ENCODE measurements at regions not wholly inside any gene's neighbourhood (a gene's known extent, or its start where the extent isn't known, plus 50 kb on each side); places are given as distances from the start of the nearest gene placed in this dataset.

DNA sequence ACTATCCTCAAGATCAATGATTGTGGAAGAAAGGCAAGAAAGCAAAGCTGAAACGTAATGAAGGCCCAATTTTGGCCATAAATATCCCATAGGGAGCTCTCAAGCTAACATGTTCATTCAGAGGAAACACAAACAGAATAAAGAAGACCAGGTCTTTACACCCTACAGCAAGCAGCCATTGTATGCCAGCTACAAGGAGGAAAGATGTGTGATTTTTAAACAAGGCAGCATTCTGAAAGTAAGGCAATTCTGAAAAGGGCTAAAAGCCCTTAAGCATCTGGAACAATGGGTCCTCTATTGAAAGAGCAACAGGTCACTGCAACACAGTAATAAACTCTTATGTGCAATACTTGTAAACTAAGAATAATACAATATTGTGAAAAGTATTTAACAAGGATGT lies 1002.4 kb downstream of the SLITRK1 start:
- Histone ChIP-seq H3K4me3 (ENCODE audit: insufficient read depth, low read depth, low read length) (no peak overlapping the region), H3K9me3 (ENCODE audit: control insufficient read depth, insufficient read depth, low read length) (no peaks in the 10 kb centered on the region), H4K91ac (ENCODE audit: insufficient read depth, low read depth, low read length) (no peak overlapping the region), H3K4me1 (ENCODE audit: control insufficient read depth, insufficient read depth, low read length) (no peaks in the 10 kb centered on the region), H2AK5ac (ENCODE audit: low read depth, low read length) (no peak overlapping the region), H3K56ac (ENCODE audit: extremely low read depth, insufficient read depth, low read length) (no peak overlapping the region), H4K5ac (ENCODE audit: low read depth, low read length) (no peak overlapping the region), H3K36me3 (ENCODE audit: control insufficient read depth, insufficient read depth, low read length) (no peaks in the 10 kb centered on the region), H2BK20ac (ENCODE audit: low read depth, low read length) (no peak overlapping the region), H3K9me1 (ENCODE audit: insufficient read depth, low read length) (no peaks in the 10 kb centered on the region), H4K20me1 (ENCODE audit: insufficient read depth, low read length) (no peaks in the 10 kb centered on the region), H3K14ac (replicated peaks; ENCODE audit: low read depth, low read length) (no peak overlapping the region), H2BK15ac (ENCODE audit: low read depth, low read length) (no peak overlapping the region), H3K18ac (ENCODE audit: low read depth, low read length) (no peak overlapping the region), H2BK120ac (ENCODE audit: low read depth, low read length) (no peak overlapping the region), H3K9ac (ENCODE audit: low read depth, low read length) (no peak overlapping the region), H2AK9ac (replicated peaks; ENCODE audit: low read depth, low read length, poor library complexity) (no peak overlapping the region), H3K4me2 (ENCODE audit: low read depth, low read length) (no peak overlapping the region), H2AFZ (replicated peaks; ENCODE audit: low read length, poor library complexity) (no peak overlapping the region), H4K8ac (ENCODE audit: low read depth in 2 of 2, low read length in 2 of 2) (no peak overlapping the region), H3K27me3 (ENCODE audit: control insufficient read depth, insufficient read depth, low read length) (no peaks in the 10 kb centered on the region), H3K23ac (ENCODE audit: low read depth, low read length) (no peak overlapping the region), H3K79me1 (ENCODE audit: low read depth in 1 of 2, low read length in 2 of 2) (no peaks in the 10 kb centered on the region), H3K27ac (ENCODE audit: insufficient read depth, low read length) (no peak overlapping the region), H3K4ac (ENCODE audit: low read depth, low read length) (no peak overlapping the region), H2BK5ac (ENCODE audit: low read depth, low read length, poor library complexity, severe bottlenecking) (no peak overlapping the region)
- intact Hi-C loops (cut with micrococcal nuclease) (no loop called here), dilution Hi-C loops (cut with HindIII; ENCODE audit: low sequenced_read_pairs, unreplicated experiment) (no loop called here), in situ Hi-C loops (cut with MboI; ENCODE audit: low sequenced_read_pairs) (no loop called here)
- TF ChIP-seq, protein P1, sequence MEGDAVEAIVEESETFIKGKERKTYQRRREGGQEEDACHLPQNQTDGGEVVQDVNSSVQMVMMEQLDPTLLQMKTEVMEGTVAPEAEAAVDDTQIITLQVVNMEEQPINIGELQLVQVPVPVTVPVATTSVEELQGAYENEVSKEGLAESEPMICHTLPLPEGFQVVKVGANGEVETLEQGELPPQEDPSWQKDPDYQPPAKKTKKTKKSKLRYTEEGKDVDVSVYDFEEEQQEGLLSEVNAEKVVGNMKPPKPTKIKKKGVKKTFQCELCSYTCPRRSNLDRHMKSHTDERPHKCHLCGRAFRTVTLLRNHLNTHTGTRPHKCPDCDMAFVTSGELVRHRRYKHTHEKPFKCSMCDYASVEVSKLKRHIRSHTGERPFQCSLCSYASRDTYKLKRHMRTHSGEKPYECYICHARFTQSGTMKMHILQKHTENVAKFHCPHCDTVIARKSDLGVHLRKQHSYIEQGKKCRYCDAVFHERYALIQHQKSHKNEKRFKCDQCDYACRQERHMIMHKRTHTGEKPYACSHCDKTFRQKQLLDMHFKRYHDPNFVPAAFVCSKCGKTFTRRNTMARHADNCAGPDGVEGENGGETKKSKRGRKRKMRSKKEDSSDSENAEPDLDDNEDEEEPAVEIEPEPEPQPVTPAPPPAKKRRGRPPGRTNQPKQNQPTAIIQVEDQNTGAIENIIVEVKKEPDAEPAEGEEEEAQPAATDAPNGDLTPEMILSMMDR (conservative IDR thresholded peaks at IDR 0.05; ENCODE audit: low read depth, low read length) = no peak
- TF ChIP-seq RCOR1 (IDR thresholded peaks at IDR 0.05; ENCODE audit: insufficient replicate concordance, low read length) = no peak
- TF ChIP-seq MAZ (IDR thresholded peaks at IDR 0.05; ENCODE audit: borderline replicate concordance, low read depth, low read length) = no peak
- no peak for TF ChIP-seq FOS (IDR thresholded peaks at IDR 0.05; ENCODE audit: low read depth, low read length)
- no peak for TF ChIP-seq MAFK (IDR thresholded peaks at IDR 0.05; ENCODE audit: low read depth, low read length)
- TF ChIP-seq CHD1 (IDR thresholded peaks at IDR 0.05; ENCODE audit: low read depth, low read length) = no peak
- TF ChIP-seq, protein P2, sequence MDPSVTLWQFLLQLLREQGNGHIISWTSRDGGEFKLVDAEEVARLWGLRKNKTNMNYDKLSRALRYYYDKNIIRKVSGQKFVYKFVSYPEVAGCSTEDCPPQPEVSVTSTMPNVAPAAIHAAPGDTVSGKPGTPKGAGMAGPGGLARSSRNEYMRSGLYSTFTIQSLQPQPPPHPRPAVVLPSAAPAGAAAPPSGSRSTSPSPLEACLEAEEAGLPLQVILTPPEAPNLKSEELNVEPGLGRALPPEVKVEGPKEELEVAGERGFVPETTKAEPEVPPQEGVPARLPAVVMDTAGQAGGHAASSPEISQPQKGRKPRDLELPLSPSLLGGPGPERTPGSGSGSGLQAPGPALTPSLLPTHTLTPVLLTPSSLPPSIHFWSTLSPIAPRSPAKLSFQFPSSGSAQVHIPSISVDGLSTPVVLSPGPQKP (IDR thresholded peaks at IDR 0.05; ENCODE audit: borderline replicate concordance, low read depth, low read length) = no peak
- TF ChIP-seq CEBPB (IDR thresholded peaks at IDR 0.05; ENCODE audit: low read depth, low read length) = no peak
- TF ChIP-seq NFE2L2 (IDR thresholded peaks at IDR 0.05; ENCODE audit: low read depth, low read length) = no peak
- ATAC-seq (ENCODE audit: low read depth) (no peak), DNase-seq (no peak)
- POLR2A ChIA-PET (ENCODE audit: unreplicated experiment) = no interaction called here
- no TSS peak for BruUV-seq (replicated peaks)
- CTCF ChIA-PET = no interaction called here
- no CpG with 5 or more reads among the region's 1 CpG for WGBS, 2 experiments (ENCODE audit: extremely low coverage in 2 of 2, insufficient read length in 1 of 2)

Measured in IMR-90 (cell line).